ENCODE measurements at regions not wholly inside any gene's neighbourhood (a gene's known extent, or its start where the extent isn't known, plus 50 kb on each side); places are given as distances from the start of the nearest gene placed in this dataset.

GRCh38 chr12:91948504-91948903, 197.1 kb downstream of the BTG1 start:
- TF ChIP-seq EZH2 (IDR thresholded peaks at IDR 0.05; ENCODE audit: borderline replicate concordance, low read depth, low read length, severe bottlenecking) = no peak
- TF ChIP-seq CTCF (IDR thresholded peaks at IDR 0.05; ENCODE audit: borderline replicate concordance, extremely low read depth, low read length, poor library complexity, severe bottlenecking) = no peak
